ENCODE measurements at regions not wholly inside any gene's neighbourhood (a gene's known extent, or its start where the extent isn't known, plus 50 kb on each side); places are given as distances from the start of the nearest gene placed in this dataset.
"Not testable (repeated sequence)": the region's sequence is repeated elsewhere in the genome, so short reads cannot be mapped to it uniquely, and the experiment has no call there.

DNA sequence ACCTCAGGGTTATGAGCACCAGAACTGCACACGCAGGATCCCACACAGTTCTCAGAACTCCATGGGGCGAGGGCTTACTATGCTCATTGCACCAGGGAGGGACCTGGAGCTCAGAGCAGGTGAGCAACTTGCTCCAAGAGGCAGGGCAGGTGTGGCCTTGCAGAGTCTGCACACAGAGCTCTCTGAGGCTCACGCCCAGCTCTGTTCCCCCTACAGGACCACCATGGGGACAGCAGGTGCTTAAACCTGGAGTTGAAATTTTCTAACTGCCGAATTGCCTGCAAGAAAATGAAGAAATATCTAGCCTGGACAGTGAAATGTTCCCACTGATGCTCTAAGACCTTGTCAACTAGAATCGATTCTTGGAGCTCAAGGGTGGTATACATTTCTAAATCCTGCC, 49.9 kb upstream of the MSMB start:
- not testable (repeated sequence) for DNase-seq (ENCODE audit: low spot score)

DNA sequence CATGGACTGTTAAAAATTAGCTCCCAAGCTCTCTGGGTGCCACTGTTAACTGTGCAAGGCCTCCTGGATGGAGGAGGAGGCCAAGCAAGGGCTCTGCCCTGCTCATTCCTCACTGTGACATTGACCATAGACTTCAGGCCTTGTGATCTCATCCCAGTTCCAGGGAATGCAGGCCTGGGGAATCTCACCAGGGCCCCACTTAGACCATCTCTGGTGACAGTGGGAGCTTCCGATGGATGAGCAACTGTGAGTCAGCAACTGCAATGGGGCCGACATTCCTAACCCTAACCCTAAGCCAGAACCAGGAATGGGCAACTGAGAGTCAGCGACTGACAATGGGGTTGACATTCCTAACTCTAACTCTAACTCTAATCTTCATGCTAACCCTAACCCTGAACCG, 50.4 kb upstream of the MSMB start:
- DNase-seq (ENCODE audit: low spot score): no peak

DNA sequence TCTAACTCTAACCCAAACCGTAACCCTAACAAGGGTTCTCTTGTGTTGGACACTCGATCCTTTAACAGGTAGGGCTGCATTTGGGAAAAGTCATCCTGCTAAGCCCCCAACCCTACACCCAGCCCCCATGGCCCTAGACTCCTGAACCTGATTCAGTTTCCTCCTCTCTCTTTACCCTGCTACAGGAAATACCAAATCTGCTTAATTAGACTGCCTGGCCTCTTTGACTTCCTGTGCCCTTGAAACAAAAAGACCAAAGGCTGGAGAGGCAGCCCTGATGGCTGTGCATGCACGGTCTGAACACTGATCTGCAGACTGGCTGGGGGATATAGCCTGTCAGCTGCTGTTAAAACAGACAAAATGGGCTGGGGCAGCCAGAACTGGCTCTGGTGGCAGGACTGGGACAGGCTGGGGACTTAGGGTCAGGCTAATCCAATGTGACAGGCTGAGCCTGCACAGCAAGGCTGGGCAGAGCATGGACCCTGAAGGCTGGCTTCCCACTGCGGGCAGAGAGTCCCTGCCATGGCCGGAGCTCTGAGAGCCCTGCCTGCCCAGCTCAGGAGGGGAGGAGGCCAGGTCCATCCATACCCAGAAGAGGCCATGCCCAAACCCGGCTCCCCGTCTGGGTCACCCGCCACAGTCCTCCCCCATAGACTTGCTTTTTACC, 51.0 kb upstream of the MSMB start:
- DNase-seq (ENCODE audit: low spot score): no peak

DNA sequence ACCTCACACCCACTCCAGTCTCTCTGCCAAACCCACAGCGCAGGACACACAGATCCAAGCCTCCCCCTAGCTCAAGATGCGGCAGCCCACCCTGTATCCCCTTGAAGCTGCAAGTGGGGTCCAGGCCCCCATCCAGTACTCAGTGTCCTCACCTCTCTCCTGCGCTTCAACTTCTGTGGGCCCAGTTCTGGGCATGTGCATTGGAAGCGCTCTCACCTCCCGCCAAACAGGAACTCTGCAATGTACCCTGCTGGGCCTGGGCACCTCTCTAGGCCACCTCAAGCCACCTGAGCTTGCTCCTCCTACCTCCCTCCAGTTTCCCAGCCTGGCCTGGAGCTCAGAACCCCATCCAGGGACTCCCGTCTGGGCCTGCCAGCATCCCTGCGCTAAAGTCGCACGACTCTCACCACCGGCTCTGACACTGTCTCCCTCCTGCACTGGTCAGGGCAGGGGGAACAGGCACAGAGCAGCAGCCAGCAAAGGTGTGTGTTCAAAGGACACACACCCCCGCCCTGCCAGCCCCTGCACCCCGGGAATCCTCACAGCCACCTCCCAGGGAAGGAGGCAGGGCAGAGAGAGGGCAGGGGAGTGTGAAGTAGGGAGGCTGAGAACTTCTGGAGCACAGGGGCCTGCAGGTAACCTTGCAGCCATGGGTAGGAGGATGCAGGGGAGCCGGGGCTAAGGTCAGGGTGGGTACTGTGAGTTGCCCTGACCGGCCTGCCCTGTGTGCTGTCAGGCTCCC, 51.7 kb upstream of the MSMB start:
- DNase-seq (ENCODE audit: low spot score): no peak

DNA sequence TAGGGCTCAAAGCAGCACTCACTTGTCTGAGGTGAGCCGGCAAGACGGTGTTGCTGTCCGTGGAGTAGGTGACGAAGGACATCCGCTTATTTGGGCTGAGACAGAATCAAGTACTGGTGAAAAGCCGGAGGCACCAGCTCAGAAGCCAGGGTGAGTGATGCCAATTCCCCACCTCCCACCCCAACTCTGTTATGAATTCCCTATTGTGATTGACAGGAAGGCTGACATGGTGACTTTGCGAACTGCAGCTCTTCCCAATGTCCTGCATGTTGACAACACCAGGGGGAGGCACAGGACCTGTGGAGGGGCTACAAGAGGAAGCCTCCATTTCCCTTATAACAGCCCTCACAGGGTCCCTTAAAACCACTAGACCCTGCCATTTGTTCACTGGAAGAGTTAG, 52.3 kb upstream of the MSMB start:
- DNase-seq (ENCODE audit: low spot score): no peak

DNA sequence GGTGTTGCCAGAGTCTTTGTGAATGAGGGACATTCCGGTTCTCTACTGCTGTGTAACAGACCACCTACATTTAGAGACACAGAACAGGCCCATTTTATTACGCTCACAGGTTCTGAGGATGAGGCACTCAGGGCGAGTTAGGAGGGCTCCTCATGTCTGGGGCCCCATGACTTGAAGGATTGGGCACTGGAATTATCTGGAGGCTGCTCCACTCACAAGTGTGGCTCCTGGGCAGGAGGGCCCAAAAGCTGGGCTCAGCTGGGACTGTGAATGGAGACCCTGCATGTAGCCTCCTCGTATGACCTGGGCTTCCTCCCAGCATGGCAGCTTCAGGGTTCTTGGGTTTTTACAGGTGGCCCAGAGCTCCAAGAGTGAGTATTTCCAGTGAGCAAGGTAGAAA, 52.9 kb upstream of the MSMB start:
- DNase-seq (ENCODE audit: low spot score): not testable (repeated sequence)

DNA sequence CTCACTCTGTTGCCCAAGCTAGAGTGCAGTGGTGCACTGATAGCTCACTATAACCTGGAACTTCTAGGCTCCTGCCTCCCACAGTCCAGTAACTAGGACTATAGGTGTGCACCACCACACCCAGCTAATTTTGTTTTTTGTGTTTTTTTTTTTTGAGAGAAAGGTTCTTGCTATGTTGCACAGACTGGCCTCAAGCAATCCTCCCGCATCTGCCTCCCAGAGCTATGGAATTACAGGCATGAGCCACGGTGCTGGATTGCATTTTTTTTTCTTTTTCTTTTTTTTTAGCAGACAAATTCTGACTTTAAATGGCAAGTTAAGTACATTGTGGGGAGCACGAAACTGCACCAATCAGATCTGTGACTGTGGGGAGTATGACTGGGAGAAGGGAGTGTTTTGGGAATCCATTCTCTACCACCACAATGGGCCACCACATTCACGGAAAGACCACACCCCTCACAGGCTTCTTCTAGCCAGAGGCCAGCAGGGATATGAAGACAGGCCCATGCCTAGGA, 58.1 kb upstream of the MSMB start:
- no peak for DNase-seq (ENCODE audit: low spot score)

DNA sequence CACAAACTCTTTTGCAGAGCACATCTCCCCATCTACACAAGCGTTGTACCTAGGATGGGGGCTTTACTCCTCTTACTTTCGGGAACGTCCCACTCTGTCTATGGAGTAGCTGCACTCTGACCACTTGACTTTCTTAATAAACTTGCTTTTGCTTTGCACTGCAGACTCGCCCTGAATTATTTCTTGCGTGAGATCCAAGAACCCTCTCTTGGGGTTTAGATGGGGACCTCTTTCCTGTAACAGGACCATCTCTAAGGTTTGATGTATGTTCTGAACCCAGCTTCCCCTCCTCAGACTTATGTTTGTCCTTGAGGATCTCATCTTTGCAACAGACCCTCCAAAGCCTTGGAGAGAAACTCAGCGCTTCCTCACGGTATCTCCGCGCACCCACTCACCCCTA, 59.3 kb upstream of the MSMB start:
- not testable (repeated sequence) for DNase-seq (ENCODE audit: low spot score)

DNA sequence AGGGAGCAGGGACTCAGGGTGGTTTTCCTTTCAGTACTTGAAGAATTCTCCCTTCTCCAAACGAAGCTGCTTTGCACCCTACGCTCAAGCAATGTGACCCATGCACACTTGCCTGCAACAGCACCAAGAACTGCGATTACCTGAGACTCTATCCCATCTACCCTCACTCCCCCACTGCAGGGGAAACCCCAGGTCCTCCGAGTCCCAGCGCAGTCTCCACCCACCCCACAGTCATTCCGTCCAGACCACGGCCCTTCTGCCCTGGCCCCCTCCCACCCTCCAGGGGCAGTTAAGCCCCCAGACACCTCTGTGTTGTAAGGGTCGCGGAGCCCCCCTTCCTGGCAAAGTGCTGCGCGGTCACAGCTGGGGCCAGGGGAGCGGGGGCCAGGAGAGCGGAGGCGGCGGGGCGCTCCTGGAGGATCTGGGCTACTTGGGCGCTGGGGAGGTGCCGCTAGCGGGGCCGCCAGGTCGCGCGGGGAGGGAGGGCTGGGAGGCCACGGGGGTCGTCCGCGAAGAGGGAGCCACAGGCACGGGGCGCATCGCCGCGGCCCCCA, 59.9 kb upstream of the MSMB start:
- DNase-seq (ENCODE audit: low spot score): not testable (repeated sequence)

DNA sequence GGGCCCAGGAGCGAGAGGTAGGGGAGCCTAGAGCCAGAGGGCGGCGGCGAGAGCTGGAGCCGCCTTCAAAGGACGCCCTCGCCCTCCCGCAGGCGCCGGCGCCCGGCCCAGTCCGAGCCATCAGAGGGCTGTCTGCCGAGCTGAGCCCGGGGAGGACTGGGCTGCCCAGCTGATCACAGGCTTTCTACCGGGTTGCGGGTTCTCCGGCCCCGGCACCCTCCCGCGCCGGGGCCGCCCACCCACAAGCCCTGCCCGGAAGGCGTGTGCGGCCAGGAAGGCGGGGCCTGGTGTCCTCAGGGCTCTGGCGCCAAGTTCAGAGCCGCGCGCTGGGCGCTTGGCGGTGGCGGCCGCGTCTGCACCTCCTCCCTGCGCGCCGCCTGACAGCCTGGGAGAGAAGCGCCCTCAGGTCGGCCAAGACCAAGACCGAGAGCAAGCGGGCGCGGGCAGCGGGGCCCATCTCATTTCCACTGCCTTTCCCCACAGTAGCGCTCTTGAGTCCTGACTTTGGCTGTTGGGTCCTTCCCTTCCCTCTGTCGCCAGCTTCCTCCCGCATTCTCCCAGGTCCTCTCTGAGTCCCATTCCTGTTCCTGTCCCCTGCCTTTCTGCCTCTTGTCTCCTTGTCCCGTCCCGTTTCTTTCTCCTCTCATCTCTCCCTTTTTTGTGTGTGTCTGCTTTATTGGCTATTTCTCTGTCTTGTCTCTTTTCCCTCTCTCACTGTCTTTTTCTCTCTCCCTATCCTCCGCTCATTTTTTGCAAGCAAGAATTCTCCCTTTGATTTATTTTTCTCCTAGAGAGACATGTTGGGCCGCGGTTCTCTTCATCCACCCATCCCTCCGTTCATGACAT, 60.6 kb upstream of the MSMB start:
- peak; percentile 72 for DNase-seq (ENCODE audit: low spot score)

DNA sequence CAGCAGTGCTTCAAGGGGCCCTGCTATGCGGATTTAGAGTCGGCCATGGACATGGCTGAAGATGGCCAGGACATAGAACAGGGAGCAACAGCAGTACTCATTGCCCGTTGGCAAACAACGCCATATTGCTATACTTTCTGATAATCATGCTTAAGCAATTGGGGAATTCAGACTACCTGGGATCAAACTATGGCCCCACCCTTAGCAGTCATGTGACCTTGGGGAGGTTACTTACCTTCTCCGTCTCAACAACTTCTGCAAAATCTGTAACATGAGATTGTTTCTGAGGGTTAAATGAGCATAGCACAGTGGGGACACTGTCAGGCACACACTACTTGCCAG, 62.1 kb upstream of the MSMB start:
- DNase-seq (ENCODE audit: low spot score): not testable (repeated sequence)

DNA sequence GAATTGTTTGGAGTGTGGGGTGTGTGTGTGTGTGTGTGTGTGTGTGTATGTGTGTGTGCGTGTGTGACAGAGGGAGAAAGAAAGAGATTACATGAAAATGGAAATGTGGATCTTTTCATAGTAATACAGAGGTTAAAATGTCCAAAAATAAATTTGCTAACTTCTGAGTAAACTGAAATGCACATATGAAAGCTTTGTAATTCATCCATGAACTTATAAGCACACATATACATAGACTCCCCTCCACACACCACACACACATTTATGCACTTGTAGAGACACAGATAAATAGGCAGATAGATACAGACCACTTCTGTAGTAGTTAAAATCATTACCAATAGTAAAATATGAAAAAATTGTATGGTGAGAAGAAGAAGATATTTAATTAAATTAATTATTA, 108.2 kb upstream of the MSMB start:
- not testable (repeated sequence) for DNase-seq (ENCODE audit: low spot score)

DNA sequence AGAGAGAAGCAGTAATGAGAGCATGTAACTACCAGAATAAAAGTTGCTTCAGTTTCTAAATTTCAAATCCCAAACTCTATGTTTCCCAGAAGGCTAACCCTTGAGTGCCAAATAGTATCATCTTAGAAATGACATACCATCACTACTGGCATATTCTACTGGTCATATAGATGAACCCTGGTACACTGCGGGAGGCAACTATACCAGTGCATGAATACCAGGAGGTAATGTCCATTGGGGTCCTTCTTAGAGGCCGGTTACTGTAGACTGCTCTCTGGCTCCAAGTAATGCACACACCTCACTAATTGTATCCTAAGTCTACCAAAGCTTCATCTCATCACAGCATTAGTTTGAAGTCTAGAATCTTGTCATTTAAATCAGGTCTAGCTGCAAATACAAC, 108.6 kb upstream of the MSMB start:
- not testable (repeated sequence) for DNase-seq (ENCODE audit: low spot score)

DNA sequence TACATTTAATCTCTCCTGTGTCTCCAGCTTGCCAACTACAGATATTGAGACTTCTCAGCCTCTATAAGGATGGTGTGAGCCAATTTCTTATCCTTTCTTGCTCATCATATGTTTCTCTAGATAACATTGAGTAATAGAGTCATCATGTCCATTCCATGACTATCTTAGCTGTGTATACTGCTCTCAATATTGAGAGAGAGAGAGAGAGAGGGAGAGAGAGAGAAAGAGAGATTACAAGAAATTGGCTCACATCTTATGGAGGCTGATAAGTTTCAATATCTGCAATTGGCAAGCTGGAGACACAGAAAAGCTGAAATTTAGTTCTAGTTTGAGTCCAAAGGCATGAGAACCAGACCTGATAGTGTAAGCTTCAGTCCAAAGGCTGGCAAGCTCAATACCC, 110.8 kb upstream of the MSMB start:
- not testable (repeated sequence) for DNase-seq (ENCODE audit: low spot score)

DNA sequence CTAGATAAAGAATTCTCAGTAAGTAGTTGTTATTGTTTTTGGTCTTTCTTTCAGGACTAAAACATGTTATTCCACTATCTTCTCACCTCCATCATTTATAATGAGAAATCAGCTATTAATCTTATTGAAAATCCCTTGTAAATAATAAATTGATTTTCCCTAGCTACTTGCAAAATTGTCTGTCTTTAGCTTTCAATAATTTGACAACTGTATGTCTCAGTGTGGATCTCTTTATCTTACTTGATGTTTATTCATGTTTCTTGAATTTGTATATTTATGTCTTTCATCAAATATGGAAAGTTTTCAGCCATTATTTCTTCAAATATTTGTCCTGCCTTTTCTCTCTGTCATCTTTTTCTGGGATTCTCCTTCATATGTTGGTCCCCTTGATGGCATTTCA, 117.1 kb upstream of the ANTXRL start:
- no peak for DNase-seq (ENCODE audit: low spot score)

DNA sequence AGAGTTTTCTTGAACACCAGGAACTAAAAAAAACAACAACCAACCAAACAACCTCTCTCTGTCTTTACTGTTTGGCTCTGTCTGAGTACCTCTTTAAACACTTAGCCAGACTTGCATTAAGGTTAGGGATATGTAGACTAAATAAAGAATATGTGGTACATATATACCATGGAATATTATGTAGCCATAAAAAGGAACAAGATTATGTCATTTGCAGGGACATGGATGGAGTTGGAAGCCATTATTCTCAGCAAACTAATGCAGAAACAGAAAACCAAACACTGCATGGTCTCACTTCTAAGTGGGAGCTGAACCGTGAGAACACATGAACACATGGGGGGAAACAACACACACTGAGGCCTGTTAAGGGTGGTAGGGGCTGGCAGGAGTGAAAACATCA, 116.0 kb upstream of the ANTXRL start:
- no peak for DNase-seq (ENCODE audit: low spot score)

DNA sequence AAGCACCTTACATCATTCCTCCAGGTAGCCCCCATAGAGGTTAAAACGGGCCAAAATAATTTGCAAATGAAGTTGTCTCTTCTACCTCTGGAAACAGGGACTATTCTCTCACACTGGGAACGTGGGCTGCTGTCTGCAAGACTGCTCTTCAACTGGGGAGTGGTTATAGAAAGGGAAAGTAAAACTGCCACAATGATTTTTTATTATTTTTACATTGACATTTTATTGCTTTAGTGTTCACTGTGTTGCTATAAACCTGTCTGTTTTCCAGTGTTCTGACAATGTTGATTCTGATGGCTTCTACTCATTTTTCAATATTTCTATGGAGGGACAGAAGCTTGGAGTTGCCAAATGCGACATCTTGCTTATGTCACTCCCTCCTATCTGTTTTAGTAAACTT, 115.1 kb upstream of the ANTXRL start:
- DNase-seq (ENCODE audit: low spot score): no peak

DNA sequence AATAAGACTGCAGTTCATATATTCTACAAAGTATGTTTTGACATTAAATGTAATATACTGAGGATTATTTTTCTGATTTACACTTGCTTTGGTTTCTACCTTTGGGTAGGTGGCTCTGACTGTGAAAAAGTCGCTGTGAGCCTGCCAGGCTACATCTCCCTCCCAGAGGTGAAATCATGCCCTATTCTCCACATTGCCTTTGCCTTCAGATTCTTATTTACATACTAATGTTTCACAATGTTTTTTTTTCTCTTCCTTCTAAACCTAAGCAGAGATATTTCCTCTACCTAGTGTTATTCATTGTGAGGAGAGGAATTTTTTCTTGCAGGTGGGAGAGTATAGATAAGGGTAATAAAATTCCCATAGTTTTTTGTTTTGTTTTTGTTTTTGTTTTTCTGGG, 111.5 kb upstream of the ANTXRL start:
- DNase-seq (ENCODE audit: low spot score): no peak

DNA sequence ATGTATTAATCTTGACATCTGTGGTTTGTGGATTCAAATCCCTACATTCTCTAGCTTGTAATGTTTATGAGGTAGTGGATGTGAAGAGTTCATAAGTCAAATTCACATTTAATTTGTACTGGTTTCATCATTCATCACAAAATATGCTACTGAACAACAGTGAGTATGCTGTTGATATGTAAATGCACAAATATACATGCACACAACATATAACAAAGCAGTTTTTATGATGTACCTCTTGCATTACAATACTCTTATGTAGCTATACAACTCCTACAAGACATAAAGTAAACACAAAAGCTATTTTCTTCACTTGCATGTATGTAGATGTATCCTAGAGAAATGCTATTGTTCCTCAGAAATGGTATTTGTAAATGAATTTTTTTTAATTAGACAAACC, 111.0 kb upstream of the ANTXRL start:
- DNase-seq (ENCODE audit: low spot score): no peak

DNA sequence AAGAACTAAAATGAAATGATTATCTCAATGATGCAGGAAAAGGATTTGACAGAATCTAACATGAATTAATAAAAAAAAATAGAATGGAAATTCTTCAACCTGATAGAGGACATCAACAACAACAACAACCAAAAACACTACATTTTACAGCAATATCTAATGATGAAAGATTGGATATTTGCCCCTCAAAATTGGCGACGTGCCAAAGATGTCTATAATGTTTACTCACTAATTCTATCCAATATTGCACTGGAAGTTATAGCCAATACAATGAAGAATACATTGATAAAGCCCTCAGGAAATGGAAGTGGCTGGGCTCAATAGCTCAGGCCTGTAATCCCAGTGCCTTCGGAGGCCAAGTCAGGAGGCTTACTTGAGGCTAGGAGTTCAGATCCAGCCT, 99.4 kb upstream of the ANTXRL start:
- DNase-seq (ENCODE audit: low spot score): not testable (repeated sequence)

DNA sequence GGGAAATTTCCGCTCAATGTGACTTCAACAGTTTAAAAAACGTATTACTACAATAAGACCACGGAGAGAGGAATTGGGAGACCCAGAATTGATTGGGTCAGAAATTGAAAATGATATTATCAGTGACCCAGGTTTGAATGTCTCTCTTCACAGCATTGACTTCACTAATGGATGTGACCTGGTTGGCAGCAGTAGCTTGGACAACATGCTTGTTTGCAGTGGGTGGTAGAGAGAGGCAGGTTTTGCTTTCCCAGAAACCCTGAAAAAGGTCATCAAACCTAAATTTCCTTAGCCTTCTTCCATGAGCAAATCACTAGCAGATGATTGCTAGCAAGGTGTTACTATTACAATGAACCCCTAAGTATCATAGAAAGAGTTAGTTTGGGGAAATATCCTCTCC, 89.7 kb upstream of the ANTXRL start:
- no peak for DNase-seq (ENCODE audit: low spot score)

DNA sequence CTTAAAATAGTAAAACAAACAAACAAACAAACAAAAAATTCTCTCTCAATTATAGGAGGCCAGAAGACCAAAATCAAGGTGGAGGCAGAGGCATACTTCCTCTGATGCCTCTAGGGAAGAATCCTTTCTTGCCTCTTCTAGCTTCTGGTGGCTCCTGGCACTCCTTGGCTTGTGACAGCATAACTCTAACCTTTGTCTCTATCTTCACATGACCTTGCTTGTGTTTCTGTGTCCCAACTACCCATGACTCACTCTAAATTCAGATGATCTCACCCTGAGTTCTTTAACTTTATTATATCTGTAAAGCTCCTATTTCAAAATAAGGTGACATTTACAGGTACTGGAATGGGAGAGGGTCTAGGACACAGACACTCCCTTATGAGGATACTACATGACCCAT, 88.3 kb upstream of the ANTXRL start:
- no peak for DNase-seq (ENCODE audit: low spot score)

DNA sequence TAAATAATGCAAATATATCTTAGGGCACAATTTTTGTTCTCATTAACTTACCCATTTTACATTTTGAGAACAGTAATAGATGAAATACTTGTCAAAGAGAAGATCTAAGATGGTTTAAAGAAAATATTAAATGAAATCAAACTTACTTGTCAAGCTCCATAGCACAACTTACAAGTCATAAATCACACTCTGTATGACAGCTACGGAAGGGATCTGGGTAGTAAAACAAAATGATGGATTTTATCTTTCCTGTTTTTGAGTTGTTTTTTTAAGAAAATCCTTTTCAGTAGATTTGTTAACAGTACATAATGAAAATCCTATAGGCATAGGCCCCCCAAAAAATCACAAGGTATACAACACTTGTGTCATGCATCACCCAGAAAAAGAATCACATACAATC, 84.4 kb upstream of the ANTXRL start:
- not testable (repeated sequence) for DNase-seq (ENCODE audit: low spot score)
